SK-N-SH (cell line): ENCODE measurements at regions not wholly inside any gene's neighbourhood (a gene's known extent, or its start where the extent isn't known, plus 50 kb on each side); places are given as distances from the start of the nearest gene placed in this dataset.

ENCODE experiments used
- CTCF ChIA-PET: fragments of 300-600, 350-600 bp; formaldehyde crosslinking; extraction: SDS; loops from one replicate; lab custom pipeline; 2021; lab: Yijun Ruan, JAX
- POLR2A ChIA-PET: fragments of 350-600 bp; sonication (Branson Sonifier 250); formaldehyde crosslinking; extraction: SDS; loops from one replicate; lab custom pipeline; 2020; ENCODE audit warnings: antibody characterized with exemption, inconsistent platforms; lab: Yijun Ruan, JAX
- DNase-seq: peaks from one replicate; pipeline ENCODE4 v3.0.0; 2012
- H2AFZ ChIP-seq: fragments of 200-600 bp; sonication (generic); 2 replicates; pipeline ENCODE4 v1.8.1; 2016; ENCODE audit warnings: antibody characterized with exemption, mild to moderate bottlenecking, low read depth
- H3F3A ChIP-seq: fragments of 200-600 bp; sonication (generic); replicated peaks from 2 replicates; pipeline ENCODE3; 2016; ENCODE audit warnings: antibody characterized with exemption, mild to moderate bottlenecking; ENCODE audit not compliant: insufficient read depth
- H3K27ac ChIP-seq, 2 experiments: fragments of 200-500 bp in 1 of 2; fragments of 200-600 bp in 1 of 2; sonication (Bioruptor generic) in 1 of 2; sonication (generic), shearing (Covaris generic) in 1 of 2; 2 replicates each; pipeline versions ENCODE4 v1.5.1 to v1.6.1; 2014 to 2016; ENCODE audit warnings: low read depth in 2 of 2, inconsistent platforms in 1 of 2, low read length in 1 of 2, mild to moderate bottlenecking in 1 of 2, mixed read lengths in 1 of 2
- H3K27me3 ChIP-seq: fragments of 200-600 bp; sonication (generic), shearing (Covaris generic); 2 replicates; pipeline ENCODE4 v1.6.1; 2016; ENCODE audit warnings: mixed run types; ENCODE audit not compliant: insufficient read depth
- H3K36me3 ChIP-seq, 2 experiments: fragments of 200-500 bp in 1 of 2; fragments of 200-600 bp in 1 of 2; sonication (Bioruptor generic) in 1 of 2; sonication (generic) in 1 of 2; replicated peaks in 1 of 2; 2 replicates each; pipeline versions ENCODE3 to v1.5.1; 2014 to 2016; ENCODE audit warnings: low read length in 1 of 2, mild to moderate bottlenecking in 1 of 2; ENCODE audit not compliant: insufficient read depth in 2 of 2, control insufficient read depth in 1 of 2
- H3K4me1 ChIP-seq, 2 experiments: fragments of 200-500 bp in 1 of 2; fragments of 200-600 bp in 1 of 2; sonication (Bioruptor generic) in 1 of 2; sonication (generic), shearing (Covaris generic) in 1 of 2; 2 replicates each; pipeline versions ENCODE4 v1.5.1 to v1.6.1; 2014 to 2016; ENCODE audit warnings: low read depth in 1 of 2, low read length in 1 of 2, mixed run types in 1 of 2; ENCODE audit not compliant: insufficient read depth in 2 of 2, control insufficient read depth in 1 of 2
- H3K4me2 ChIP-seq: fragments of 200-600 bp; sonication (generic), shearing (Covaris generic); 2 replicates; pipeline ENCODE4 v1.6.1; 2017; ENCODE audit warnings: mixed run types
- H3K4me3 ChIP-seq, 2 experiments: fragments of 200-500 bp in 1 of 2; fragments of 200-600 bp in 1 of 2; sonication (Bioruptor generic) in 1 of 2; sonication (generic), shearing (Covaris generic) in 1 of 2; 2 replicates each; pipeline versions ENCODE4 v1.5.1 to v1.8.1; 2014 to 2016; ENCODE audit warnings: low read depth in 2 of 2, inconsistent platforms in 1 of 2, low read length in 1 of 2, mild to moderate bottlenecking in 1 of 2, mixed read lengths in 1 of 2, moderate library complexity in 1 of 2
- H3K79me2 ChIP-seq: fragments of 200-600 bp; sonication (generic); 2 replicates; pipeline ENCODE4 v1.8.1; 2017; ENCODE audit warnings: mild to moderate bottlenecking; ENCODE audit not compliant: insufficient read depth
- H3K9ac ChIP-seq: fragments of 200-600 bp; sonication (generic); 2 replicates; pipeline ENCODE4 v1.6.1; 2017; ENCODE audit warnings: mixed run types
- H3K9me2 ChIP-seq: fragments of 200-600 bp; sonication (generic); 2 replicates; pipeline ENCODE4 v1.6.1; 2017; ENCODE audit warnings: mixed run types
- H3K9me3 ChIP-seq: fragments of 200-600 bp; sonication (generic); 2 replicates; pipeline ENCODE4 v1.6.1; 2017; ENCODE audit warnings: mixed run types, mild to moderate bottlenecking, moderate library complexity
- H4K20me1 ChIP-seq: fragments of 200-600 bp; sonication (generic); 2 replicates; pipeline ENCODE4 v1.6.1; 2017; ENCODE audit warnings: mild to moderate bottlenecking, mixed run types; ENCODE audit not compliant: insufficient read depth
- ELF1 ChIP-seq: IDR thresholded peaks from 2 replicates; pipeline ENCODE4 v1.4.0; 2012
- EP300 ChIP-seq, 2 experiments: IDR thresholded peaks; 2 replicates each; pipeline versions ENCODE4 v1.4.0 to v1.6.1; 2012; ENCODE audit warnings: borderline replicate concordance in 1 of 2, low read depth in 1 of 2, low read length in 1 of 2
- FOXJ3 ChIP-seq: sonication (generic); formaldehyde crosslinking; IDR thresholded peaks from 2 replicates; pipeline ENCODE4 v1.5.1; 2020; ENCODE audit warnings: mild to moderate bottlenecking, missing genetic modification reagents
- FOXM1 ChIP-seq: IDR thresholded peaks from 2 replicates; pipeline ENCODE4 v1.4.0; 2012; ENCODE audit warnings: low read depth, mild to moderate bottlenecking
- IRF3 ChIP-seq: fragments of 150-350 bp; IDR thresholded peaks from 2 replicates; pipeline ENCODE4 v1.6.1; 2016; ENCODE audit warnings: mild to moderate bottlenecking, low read depth, low read length
- MAX ChIP-seq: IDR thresholded peaks from 2 replicates; pipeline ENCODE4 v1.4.0; 2012; ENCODE audit warnings: low read depth
- MEF2A ChIP-seq: IDR thresholded peaks from 2 replicates; pipeline ENCODE4 v1.4.0; 2012; ENCODE audit warnings: low read depth, borderline replicate concordance
- NFIC ChIP-seq: IDR thresholded peaks from 2 replicates; pipeline ENCODE4 v1.4.0; 2012; ENCODE audit warnings: borderline replicate concordance
- REST ChIP-seq: IDR thresholded peaks from 2 replicates; pipeline ENCODE4 v1.6.1; 2012; ENCODE audit warnings: mild to moderate bottlenecking, low read depth, low read length, moderate library complexity
- RXRA ChIP-seq: IDR thresholded peaks from 2 replicates; pipeline ENCODE4 v1.4.0; 2012; ENCODE audit warnings: low read depth, mild to moderate bottlenecking, borderline replicate concordance
- SIN3A ChIP-seq: IDR thresholded peaks from 2 replicates; pipeline ENCODE4 v1.6.1; 2012; ENCODE audit warnings: low read depth, mild to moderate bottlenecking, low read length, moderate library complexity, borderline replicate concordance
- TAF1 ChIP-seq: IDR thresholded peaks from 2 replicates; pipeline ENCODE4 v1.6.1; 2012; ENCODE audit warnings: low read depth, mild to moderate bottlenecking, low read length, moderate library complexity, borderline replicate concordance
- TCF12 ChIP-seq: IDR thresholded peaks from 2 replicates; pipeline ENCODE4 v1.4.0; 2012
- TEAD4 ChIP-seq: IDR thresholded peaks from 2 replicates; pipeline ENCODE4 v1.4.0; 2012; ENCODE audit warnings: mild to moderate bottlenecking, borderline replicate concordance; ENCODE audit not compliant: insufficient read depth
- YY1 ChIP-seq: IDR thresholded peaks from 2 replicates; pipeline ENCODE4 v1.4.0; 2012; ENCODE audit warnings: low read depth, mild to moderate bottlenecking
- ZBTB33 ChIP-seq: IDR thresholded peaks from 2 replicates; pipeline ENCODE4 v1.4.0; 2012; ENCODE audit warnings: low read depth, borderline replicate concordance
- WGBS: methylation state at CpG from one replicate; pipeline ENCODE4 v1.1.6; 2017; ENCODE audit warnings: low lambda C conversion rate; 5-methylcytosine and 5-hydroxymethylcytosine counted together

- Histone ChIP-seq H3F3A (no peaks in the 10 kb centered on the region), H3K4me3 (no peak overlapping the region), H2AFZ (no peak overlapping the region), H3K9me3 (no peaks in the 10 kb centered on the region), H3K4me1 (peaks cover 0 to 13% of the 10 kb centered on the region in 2 experiments; a peak in 1 of 4 replicates), H3K9me2 (no peaks in the 10 kb centered on the region), H3K27ac (no peak overlapping the region), H3K79me2 (no peaks in the 10 kb centered on the region), H3K36me3 (no peaks in the 10 kb centered on the region), H4K20me1 (no peaks in the 10 kb centered on the region), H3K9ac (no peak overlapping the region), H3K27me3 (peaks cover 6% of the 10 kb centered on the region; the same call in 1 of the 2 replicates), H3K4me2 (no peak overlapping the region)
- no peak for DNase-seq
- CTCF ChIA-PET: no interaction called here
- 32% methylated on average over 3 of the region's 3 CpGs for WGBS
- TF ChIP-seq REST: no peak
- no peak for TF ChIP-seq YY1
- no peak for TF ChIP-seq FOXJ3 (CRISPR knock-in tag)
- TF ChIP-seq NFIC: no peak
- POLR2A ChIA-PET: no interaction called here
These were observed 80.6 kb upstream of the TBX20 start for GRCh38 chr7:35334506-35334905.

GRCh38 chr7:35333265-35333664 lies 79.4 kb upstream of the TBX20 start:
- no peaks in the 10 kb centered on the region for H3K36me3 ChIP-seq
- H4K20me1 ChIP-seq: no peaks in the 10 kb centered on the region
- no peaks in the 10 kb centered on the region for H3F3A ChIP-seq
- H3K27ac ChIP-seq: no peak overlapping the region
- ChIA-PET CTCF (interaction anchor here (1.3 kb wide), 1 partner anchor 186 kb away, joined by 4 read pairs; no protein-coding TSS in a partner anchor), POLR2A (no interaction called here)
- H3K27me3 ChIP-seq: no peaks in the 10 kb centered on the region
- no peak overlapping the region for H3K4me2 ChIP-seq
- WGBS: 43% methylated on average over 3 of the region's 3 CpGs
- DNase-seq: no peak
- peaks cover 0 to 13% of the 10 kb centered on the region in 2 experiments; a peak in 1 of 4 replicates for H3K4me1 ChIP-seq
- no peaks in the 10 kb centered on the region for H3K9me2 ChIP-seq
- H3K79me2 ChIP-seq: no peaks in the 10 kb centered on the region
- no peak overlapping the region for H3K9ac ChIP-seq
- H3K9me3 ChIP-seq: no peaks in the 10 kb centered on the region
- H2AFZ ChIP-seq: no peak overlapping the region
- no peak overlapping the region for H3K4me3 ChIP-seq
- no peak for TF ChIP-seq SIN3A
- no peak for TF ChIP-seq MAX
- no peak for TF ChIP-seq FOXM1
- TF ChIP-seq FOXJ3 (CRISPR knock-in tag): no peak
- TF ChIP-seq YY1: no peak
- TF ChIP-seq REST: no peak
- TF ChIP-seq ELF1: no peak
- no peak for TF ChIP-seq TCF12
- no peak for TF ChIP-seq TAF1
- no peak for TF ChIP-seq NFIC
- TF ChIP-seq EP300 (IDR thresholded peaks at IDR 0.05; ENCODE audit: borderline replicate concordance in 1 of 2, low read depth in 1 of 2, low read length in 1 of 2): no peak
- no peak for TF ChIP-seq TEAD4
- TF ChIP-seq RXRA: no peak
- no peak for TF ChIP-seq IRF3
- no peak for TF ChIP-seq MEF2A
- no peak for TF ChIP-seq ZBTB33
